GM06990 (cell line): ENCODE measurements at regions not wholly inside any gene's neighbourhood (a gene's known extent, or its start where the extent isn't known, plus 50 kb on each side); places are given as distances from the start of the nearest gene placed in this dataset.

Experiments
- DNase-seq: peaks from one replicate; pipeline ENCODE4 v3.0.0-alpha.2; 2011; ENCODE audit not compliant: insufficient read length; ENCODE audit errors: extremely low read depth
- H3K27me3 ChIP-seq: replicated peaks from 2 replicates; pipeline ENCODE4 v1.6.0; 2011; ENCODE audit warnings: low read length; ENCODE audit not compliant: control insufficient read depth, insufficient read depth
- H3K36me3 ChIP-seq: 2 replicates; pipeline ENCODE4 v1.5.1; 2011; ENCODE audit warnings: low read length; ENCODE audit not compliant: control insufficient read depth, insufficient read depth
- H3K4me3 ChIP-seq: replicated peaks from 2 replicates; pipeline ENCODE4 v1.5.1; 2011; ENCODE audit warnings: low read depth, mild to moderate bottlenecking, control low read depth, low read length
- TF ChIP-seq, protein P1 (sequence below): IDR thresholded peaks from 2 replicates; pipeline ENCODE4 v1.5.1; 2011; ENCODE audit warnings: low read length, control low read depth, mild to moderate bottlenecking, inconsistent platforms; ENCODE audit not compliant: insufficient read depth, poor library complexity, severe bottlenecking

DNA sequence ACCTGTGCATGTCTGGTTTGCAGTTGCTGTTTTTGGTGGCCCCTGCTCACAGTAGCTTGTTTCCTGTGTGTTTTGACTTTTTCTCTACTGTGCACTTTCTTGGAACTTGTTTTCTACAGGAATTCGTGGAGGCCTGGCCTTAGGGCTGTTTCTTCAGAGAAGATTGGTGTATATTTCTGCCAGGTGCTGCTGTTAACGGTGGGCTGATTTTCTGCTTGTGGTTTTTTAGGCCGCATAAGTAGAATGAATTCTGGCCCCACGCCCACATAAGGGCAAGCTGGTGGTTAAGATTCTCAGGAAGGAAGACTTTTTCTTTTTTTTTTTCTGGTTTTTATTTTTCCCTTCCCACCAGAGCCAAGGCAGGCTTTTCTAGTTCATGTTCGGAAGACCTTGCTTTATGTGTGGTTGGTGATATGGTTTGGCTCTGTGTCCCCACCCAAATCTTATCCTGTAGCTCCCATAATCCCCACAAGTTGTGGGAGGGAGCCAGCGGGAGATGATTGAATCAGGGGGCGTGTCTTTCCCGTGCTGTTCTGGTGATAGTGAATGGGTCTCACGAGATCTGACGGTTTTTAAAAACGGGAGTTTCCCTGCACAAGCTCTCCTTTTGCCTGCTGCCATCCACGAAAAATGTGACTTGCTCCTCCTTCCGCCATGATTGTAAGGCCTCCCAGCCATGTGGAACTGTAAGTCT lies 71.5 kb upstream of the DISP3 start:
- TF ChIP-seq, protein P1, sequence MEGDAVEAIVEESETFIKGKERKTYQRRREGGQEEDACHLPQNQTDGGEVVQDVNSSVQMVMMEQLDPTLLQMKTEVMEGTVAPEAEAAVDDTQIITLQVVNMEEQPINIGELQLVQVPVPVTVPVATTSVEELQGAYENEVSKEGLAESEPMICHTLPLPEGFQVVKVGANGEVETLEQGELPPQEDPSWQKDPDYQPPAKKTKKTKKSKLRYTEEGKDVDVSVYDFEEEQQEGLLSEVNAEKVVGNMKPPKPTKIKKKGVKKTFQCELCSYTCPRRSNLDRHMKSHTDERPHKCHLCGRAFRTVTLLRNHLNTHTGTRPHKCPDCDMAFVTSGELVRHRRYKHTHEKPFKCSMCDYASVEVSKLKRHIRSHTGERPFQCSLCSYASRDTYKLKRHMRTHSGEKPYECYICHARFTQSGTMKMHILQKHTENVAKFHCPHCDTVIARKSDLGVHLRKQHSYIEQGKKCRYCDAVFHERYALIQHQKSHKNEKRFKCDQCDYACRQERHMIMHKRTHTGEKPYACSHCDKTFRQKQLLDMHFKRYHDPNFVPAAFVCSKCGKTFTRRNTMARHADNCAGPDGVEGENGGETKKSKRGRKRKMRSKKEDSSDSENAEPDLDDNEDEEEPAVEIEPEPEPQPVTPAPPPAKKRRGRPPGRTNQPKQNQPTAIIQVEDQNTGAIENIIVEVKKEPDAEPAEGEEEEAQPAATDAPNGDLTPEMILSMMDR, result no peak
- no peak for DNase-seq
- Histone ChIP-seq H3K27me3 (no peaks in the 10 kb centered on the region), H3K4me3 (no peak overlapping the region), H3K36me3 (no peaks in the 10 kb centered on the region)

- no peak for DNase-seq
- no peak overlapping the region for H3K4me3 ChIP-seq
- no peaks in the 10 kb centered on the region for H3K36me3 ChIP-seq
- H3K27me3 ChIP-seq, result 0 out of 2 replicates have a peak, but pooled peaks cover 1% of the 10 kb centered on the region
- TF ChIP-seq, protein P1, result no peak
These were observed 66.8 kb upstream of the DISP3 start for GRCh38 chr1:11412141-11412540.

DNA sequence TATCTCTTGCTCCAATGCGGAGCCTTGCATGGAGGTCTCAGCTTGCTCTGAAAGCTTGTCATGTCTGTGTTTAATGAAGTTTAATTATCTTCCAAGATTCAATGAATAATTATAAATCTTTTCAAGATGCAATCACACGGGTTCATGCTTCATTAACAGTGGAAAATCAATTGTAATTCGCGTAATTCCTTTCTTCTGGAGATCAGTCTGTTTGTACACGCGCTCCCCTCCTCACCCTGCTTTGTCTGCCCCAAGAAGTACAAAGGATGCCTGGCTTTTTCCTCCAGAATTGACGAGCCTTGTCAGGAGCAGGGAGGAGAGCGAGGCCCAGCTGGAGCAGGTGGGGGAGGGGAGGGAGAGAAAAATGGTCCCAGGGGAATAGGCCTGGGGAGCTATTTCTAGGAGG lies 65.0 kb upstream of the DISP3 start:
- TF ChIP-seq, protein P1, result no peak
- Histone ChIP-seq H3K27me3 (0 out of 2 replicates have a peak, but pooled peaks cover 1% of the 10 kb centered on the region), H3K4me3 (no peak overlapping the region), H3K36me3 (no peaks in the 10 kb centered on the region)
- DNase-seq, result no peak

DNA sequence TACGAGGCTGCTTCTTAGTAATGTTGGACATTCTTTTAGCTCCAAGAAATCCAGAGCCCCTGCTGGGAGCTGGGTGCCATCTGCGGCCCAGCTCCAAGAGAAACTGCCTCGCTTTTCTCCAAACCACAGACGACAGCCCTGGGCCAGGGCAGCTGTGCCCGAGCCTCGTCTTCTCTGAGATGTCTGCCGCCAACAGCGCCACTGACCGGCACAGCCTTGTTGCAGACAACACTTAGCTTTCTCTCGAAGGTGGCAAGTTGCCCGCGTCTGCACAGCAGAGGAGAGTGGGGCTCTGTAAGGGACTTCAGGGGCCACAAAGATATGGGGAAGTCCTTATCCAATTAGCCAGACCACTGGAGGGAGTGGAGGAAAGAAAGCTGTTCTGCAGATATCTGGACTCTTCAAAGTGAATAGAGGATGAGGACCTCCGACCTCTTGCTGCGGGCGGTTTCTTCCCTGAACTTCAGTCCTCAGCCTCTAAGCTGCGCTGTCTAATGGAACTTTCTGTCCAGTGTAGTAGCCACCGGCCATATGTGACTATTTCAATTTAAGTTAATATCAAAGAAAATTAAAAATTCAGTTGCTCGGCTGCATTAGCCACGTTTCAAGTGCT lies 63.9 kb upstream of the DISP3 start:
- Histone ChIP-seq H3K36me3 (no peaks in the 10 kb centered on the region), H3K4me3 (no peak overlapping the region), H3K27me3 (0 out of 2 replicates have a peak, but pooled peaks cover 1% of the 10 kb centered on the region)
- TF ChIP-seq, protein P1, result no peak
- no peak for DNase-seq

DNA sequence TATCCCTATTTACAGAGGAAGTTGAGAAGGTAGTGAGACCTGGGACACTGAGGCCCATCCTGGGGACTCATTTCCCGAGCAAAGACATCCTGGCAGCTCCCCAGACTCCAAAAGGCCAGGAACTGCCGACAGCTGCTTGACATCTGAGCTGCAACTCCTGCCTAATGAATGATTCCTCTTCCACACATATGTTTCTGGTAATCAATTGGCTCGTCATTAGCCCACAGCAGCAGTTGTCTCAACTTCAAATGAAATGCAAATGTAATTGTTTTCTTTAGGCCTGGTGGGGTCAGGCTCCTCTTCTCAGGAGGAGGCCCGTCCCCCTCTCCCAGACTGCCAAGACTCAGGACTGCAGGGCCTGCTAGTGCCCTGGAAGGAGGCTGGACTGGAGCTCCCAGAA lies 61.8 kb upstream of the DISP3 start:
- TF ChIP-seq, protein P1, result no peak
- DNase-seq, result no peak
- no peaks in the 10 kb centered on the region for H3K36me3 ChIP-seq
- no peak overlapping the region for H3K4me3 ChIP-seq
- H3K27me3 ChIP-seq, result 0 out of 2 replicates have a peak, but pooled peaks cover 1% of the 10 kb centered on the region
